Heart left ventricle (tissue), 13 donors: ENCODE measurements at regions not wholly inside any gene's neighbourhood (a gene's known extent, or its start where the extent isn't known, plus 50 kb on each side); places are given as distances from the start of the nearest gene placed in this dataset.
"Not testable (repeated sequence)": the region's sequence is repeated elsewhere in the genome, so short reads cannot be mapped to it uniquely, and the experiment has no call there.

Experiments used
- POLR2A ChIP-seq, 2 donors: fragments of 450-650 bp; IDR thresholded peaks; one replicate each; pipeline ENCODE4 v1.6.1; 2017; ENCODE audit warnings: antibody characterized with exemption in 2 of 2, mild to moderate bottlenecking in 2 of 2, moderate library complexity in 2 of 2
- TF ChIP-seq, protein P1 (sequence below), 12 donors: fragments of 200-600 bp; sonication (generic) in 4 of 12; IDR thresholded peaks; one replicate each; pipeline versions ENCODE4 v1.5.0 to v1.8.0; 2018 to 2022; ENCODE audit warnings: antibody characterized with exemption in 12 of 12, mild to moderate bottlenecking in 5 of 12
- donor health status: ischemic (EF 13 %, LVEDD 7.1; RV severe dilation, severe dysfunction).
- donor health status: DM: no; HTN: yes; CAD: no.
- donor health status: DM: no; HTN: no; CAD: no.
- donor health status: ischemic (EF 25% LVEDD 6.9; RV normal size, moderate dysfunction).
- donor health status: ischemic (EF 25% LVEDD 5.7; RV mildly dilated, moderate dysfunction).
- donor health status: ischemic (EF 35%, LVEDD 5.7; RV mildly dilated, moderate dysfunction).
- donor health status: nonischemic (EF 11% LVEDD 7.7; RV severe dilation, severe dysfunction).
- donor health status: DM: yes; HTN: yes; CAD: no.
- donor health status: PGD.
- donor health status: ischemic (EF 29% LVEDD 5.4; RV normal size, mild dysfunction).
- donor health status: nonischemic (EF 23%, LVEDD 6.1; RV moderate dilation, normal function).

- TF ChIP-seq, protein P1, sequence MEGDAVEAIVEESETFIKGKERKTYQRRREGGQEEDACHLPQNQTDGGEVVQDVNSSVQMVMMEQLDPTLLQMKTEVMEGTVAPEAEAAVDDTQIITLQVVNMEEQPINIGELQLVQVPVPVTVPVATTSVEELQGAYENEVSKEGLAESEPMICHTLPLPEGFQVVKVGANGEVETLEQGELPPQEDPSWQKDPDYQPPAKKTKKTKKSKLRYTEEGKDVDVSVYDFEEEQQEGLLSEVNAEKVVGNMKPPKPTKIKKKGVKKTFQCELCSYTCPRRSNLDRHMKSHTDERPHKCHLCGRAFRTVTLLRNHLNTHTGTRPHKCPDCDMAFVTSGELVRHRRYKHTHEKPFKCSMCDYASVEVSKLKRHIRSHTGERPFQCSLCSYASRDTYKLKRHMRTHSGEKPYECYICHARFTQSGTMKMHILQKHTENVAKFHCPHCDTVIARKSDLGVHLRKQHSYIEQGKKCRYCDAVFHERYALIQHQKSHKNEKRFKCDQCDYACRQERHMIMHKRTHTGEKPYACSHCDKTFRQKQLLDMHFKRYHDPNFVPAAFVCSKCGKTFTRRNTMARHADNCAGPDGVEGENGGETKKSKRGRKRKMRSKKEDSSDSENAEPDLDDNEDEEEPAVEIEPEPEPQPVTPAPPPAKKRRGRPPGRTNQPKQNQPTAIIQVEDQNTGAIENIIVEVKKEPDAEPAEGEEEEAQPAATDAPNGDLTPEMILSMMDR (IDR thresholded peaks at IDR 0.05) = not testable (repeated sequence)
- TF ChIP-seq POLR2A (IDR thresholded peaks at IDR 0.05) = not testable (repeated sequence)
Measured at GRCh38 chr9:39632071-39632470, 276.6 kb downstream of the SPATA31A1 start.
